Body of pancreas (tissue), 4 donors: ENCODE measurements at regions not wholly inside any gene's neighbourhood (a gene's known extent, or its start where the extent isn't known, plus 50 kb on each side); places are given as distances from the start of the nearest gene placed in this dataset.

Experiments used
- POLR2A ChIP-seq, 3 donors: fragments of 450-650 bp; IDR thresholded peaks; one replicate each; pipeline ENCODE4 v1.6.1; 2016; ENCODE audit warnings: antibody characterized with exemption in 3 of 3, mild to moderate bottlenecking in 2 of 3
- TF ChIP-seq, protein P1 (sequence below), 7 experiments: fragments of 450-650 bp in 4 of 7; fragments of 200-600 bp in 3 of 7; sonication (generic) in 3 of 7; IDR thresholded peaks; one replicate each; pipeline ENCODE4 v1.5.1; 2016 to 2019; ENCODE audit warnings: antibody characterized with exemption in 7 of 7

GRCh38 chr7:124324262-124324661 lies 291.4 kb upstream of the TMEM229A start:
- TF ChIP-seq, protein P1, sequence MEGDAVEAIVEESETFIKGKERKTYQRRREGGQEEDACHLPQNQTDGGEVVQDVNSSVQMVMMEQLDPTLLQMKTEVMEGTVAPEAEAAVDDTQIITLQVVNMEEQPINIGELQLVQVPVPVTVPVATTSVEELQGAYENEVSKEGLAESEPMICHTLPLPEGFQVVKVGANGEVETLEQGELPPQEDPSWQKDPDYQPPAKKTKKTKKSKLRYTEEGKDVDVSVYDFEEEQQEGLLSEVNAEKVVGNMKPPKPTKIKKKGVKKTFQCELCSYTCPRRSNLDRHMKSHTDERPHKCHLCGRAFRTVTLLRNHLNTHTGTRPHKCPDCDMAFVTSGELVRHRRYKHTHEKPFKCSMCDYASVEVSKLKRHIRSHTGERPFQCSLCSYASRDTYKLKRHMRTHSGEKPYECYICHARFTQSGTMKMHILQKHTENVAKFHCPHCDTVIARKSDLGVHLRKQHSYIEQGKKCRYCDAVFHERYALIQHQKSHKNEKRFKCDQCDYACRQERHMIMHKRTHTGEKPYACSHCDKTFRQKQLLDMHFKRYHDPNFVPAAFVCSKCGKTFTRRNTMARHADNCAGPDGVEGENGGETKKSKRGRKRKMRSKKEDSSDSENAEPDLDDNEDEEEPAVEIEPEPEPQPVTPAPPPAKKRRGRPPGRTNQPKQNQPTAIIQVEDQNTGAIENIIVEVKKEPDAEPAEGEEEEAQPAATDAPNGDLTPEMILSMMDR (IDR thresholded peaks at IDR 0.05), result no peak
- no peak for TF ChIP-seq POLR2A (IDR thresholded peaks at IDR 0.05)
